HG02571 (cell line): ENCODE measurements at regions not wholly inside any gene's neighbourhood (a gene's known extent, or its start where the extent isn't known, plus 50 kb on each side); places are given as distances from the start of the nearest gene placed in this dataset.

Source experiments
- ATAC-seq: cut with Tn5 transposase; IDR thresholded peaks from one replicate; pipeline ENCODE4 v1.9.1; 2021; ENCODE audit warnings: mild to moderate bottlenecking, moderate library complexity; ENCODE audit not compliant: unreplicated experiment

DNA sequence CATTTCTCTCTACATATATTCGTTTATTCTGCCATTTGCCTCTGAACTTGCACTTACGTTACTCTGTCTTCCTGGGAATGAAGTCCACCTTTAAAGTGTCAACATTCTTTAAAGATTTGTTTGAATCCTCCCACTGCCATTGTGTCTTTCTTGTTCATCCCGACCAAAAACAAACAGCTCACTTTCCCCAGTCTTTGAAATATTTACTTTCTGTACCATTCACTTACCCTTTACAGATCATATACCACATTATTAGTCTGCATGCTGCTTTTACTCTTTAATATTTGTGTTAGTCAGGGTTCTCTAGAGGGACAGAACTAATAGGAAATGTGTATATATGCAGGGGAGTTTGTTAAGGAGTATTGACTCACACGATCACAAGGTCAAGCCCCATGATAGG lies 176.6 kb upstream of the STARD13 start:
- no peak for ATAC-seq

DNA sequence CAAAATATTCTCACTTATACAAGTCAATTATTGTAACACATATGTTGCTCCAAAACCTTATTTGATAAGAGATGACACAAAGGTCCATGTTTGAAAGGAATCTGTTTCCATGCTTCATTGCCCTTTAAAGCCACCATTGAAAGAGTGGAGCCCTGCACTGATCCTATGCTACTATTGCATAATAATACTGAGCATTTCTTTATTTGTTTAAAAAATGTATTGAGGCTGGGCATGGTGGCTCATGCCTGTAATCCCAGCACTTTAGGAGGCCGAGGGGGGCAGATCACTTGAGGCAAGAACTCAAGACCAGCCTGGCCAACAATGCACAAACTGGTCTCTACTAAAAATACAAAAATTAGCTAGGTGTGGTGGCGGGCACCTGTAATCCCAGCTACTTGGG lies 178.8 kb upstream of the STARD13 start:
- no peak for ATAC-seq

DNA sequence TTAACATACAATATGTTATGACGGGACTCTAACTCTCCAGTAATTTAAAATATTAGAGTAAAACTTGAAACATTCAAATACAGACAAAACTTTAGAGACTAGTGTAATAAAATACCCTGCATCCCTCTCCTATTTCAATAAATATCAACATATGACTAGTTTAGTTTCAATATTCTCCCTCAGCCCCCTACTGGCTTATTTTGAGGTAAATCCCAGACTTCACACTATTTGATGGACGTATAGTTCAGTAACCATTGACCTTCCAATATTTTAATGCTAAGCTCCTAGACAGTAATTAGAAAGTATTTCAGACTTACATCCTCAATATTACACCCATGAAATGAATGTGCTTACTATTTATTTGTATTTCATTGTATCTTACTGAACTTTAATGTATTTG lies 180.7 kb upstream of the STARD13 start:
- ATAC-seq: no peak

DNA sequence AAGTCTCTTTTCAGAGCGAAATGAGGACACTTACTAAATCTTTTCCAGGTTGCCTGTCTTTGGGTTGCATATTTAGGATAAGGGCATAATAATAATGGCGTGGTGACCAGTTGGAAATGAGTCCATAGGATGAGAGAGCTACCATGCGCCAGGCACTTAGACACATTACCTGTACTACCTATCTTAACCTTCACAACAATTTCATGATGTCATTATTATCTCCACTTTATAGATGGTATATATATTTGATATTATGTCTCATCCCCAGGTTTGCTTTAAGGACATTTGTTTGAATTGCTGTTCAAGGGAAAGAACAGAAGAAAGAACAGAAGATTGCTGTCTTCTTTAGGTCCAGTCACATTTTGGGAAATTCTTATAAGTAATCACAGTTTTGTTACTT lies 182.0 kb upstream of the STARD13 start:
- ATAC-seq: no peak

DNA sequence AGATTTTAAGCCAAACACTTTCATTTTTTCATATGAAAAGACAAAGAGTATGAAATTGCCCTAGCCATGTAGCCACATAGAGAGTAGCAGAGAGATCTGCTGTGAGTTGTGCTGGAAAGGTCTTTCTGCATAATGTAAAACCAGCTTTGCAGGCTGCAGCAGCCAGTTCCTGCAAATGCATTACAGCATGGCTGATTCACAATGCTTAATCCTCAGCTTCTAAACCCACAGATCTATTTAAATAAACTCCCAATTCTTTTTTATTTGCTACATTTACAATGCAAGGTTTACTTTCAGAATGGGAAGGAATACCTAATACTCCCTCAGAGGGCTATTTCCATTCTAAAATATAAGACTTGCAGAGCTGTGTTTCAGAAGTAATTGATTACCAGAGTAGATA lies 185.6 kb upstream of the STARD13 start:
- no peak for ATAC-seq

DNA sequence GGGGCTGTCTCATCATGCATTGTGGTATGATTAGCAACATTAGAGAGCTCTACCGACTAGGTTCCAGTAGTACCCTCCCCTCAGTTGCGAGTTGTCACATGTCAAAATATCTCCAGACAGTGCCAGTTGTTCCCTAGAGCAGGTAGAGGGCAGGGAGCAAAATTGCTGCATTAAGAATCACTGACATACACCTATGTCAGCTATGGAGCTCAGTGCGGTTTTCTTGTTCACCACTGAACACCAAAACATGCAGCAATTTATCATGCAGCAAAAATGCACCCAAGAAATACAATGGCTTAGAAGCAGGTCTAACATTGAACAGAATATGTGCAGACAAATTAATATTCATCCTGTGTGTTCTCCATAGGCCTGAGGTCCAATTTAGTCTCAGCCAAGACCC lies 186.9 kb upstream of the STARD13 start:
- no peak for ATAC-seq

DNA sequence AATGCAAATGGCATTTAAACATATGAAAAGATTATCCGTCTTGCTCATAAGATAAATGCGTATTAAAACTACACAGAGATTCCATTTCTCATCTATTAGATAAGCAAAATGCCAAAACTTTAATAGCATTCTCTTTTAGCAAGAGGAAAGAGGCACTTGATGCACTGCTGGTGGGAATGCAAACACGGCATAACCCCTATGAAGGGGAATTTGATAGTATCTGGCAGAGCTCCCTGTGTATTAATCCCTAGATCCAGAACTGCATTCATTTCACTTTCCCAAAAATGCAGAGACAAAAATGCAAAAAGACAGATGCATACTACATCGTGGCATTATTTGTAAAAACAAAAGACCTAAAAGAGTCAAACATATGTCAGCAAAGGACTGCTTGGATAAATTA lies 193.6 kb upstream of the STARD13 start:
- no peak for ATAC-seq

DNA sequence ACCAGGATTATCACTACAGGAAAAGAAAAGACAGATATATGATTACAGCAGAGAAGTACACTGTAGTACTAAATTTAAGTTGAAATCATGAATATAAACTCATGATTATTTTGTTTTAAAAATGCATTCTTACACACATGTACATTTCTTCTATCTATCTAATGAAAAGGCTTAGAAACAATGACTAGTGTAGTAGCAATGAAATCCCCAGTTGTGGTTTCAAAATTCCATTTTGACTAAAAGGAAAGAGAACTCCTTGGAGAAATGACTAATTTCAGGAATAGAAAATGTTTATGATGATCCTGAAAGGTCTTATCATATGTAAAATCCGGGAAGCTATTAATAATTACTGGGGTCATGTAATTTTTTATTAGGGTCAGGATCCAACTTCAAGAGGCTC lies 195.0 kb upstream of the STARD13 start:
- ATAC-seq: no peak

DNA sequence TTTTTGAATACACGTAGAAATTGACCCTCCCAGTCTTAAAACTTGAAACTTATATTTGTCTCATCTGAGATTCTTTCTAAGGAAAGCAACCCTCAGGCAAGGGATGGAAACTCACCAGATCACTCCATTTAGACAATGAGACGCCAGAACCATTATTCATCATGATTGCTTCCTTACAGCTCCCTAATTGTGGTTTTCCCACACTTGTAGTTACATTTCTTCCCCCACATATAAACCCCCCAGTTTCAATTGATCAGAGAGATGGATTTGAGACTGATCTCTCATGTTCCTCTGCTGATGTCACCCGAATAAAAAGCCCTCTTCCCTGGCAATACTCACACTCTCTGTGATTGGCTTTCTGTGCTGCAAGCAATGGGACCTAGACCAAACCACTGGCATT lies 197.9 kb upstream of the STARD13 start:
- ATAC-seq: no peak

DNA sequence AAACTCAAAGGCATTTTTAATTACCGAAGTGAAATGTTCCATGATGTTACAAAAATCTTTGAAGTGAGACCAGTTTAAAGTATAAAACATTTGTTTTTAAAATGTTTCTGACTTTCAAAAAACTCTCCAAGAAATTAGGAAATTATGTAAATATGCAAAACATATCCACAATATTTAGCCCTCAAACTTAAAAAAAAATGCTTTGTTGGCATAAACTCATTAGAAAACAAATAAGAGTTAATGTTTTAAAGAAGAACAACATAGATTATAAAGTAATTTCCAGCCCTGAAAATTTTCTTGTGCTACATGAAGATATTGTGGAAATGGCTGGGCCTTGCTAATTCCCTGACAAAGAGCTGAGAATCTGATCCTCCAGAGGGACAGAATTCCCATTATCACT lies 199.7 kb upstream of the STARD13 start:
- ATAC-seq: no peak

DNA sequence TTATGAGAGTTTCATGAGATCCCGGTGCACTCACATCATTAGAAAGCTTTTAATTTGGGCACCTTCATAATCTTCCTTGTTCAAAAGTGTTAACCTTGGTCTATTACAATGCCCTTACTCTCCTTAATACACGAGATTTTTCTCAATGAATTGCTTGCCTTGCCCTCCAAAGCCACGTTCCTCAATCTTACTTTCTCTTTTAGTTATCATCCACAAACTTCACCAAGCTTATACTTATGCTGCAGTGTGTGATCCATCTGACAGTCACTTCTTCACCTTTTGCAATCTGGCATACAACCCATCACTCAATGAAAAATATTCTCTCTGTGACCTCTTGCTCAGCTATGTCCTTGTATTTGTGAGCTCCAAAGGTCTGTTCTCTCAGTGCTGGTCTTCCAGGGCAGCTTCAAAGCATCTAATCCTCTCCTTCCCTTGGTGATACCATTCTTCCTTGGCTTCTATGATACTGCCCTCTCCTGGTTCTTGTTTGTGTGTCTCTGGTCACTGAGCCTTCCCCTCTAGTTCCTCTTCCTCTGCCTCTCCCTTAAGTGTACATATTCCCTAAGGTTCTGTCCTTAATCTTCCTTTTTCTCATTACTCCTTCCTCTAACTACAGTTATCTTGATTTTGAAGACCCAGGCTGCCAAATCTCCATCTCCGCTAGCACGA lies 202.2 kb upstream of the STARD13 start:
- no peak for ATAC-seq

DNA sequence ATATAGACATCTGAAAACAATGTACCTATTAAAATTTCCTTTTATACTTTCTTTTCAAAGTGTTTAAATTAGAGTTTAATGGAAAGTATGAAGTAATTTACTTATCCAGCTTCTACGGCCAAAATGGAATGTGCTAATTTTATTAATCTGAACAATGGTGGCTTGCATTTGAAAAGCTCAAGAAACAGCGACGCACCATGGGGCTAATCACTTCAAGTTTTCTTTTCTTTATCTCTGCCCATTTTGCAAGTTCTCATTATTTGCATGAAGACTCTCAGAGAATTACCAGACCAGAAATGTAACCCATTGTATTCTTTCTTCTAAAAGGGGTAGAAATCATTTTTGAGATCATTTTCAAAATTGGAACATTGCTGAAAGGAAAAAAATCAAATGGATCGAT lies 204.0 kb upstream of the STARD13 start:
- no peak for ATAC-seq

DNA sequence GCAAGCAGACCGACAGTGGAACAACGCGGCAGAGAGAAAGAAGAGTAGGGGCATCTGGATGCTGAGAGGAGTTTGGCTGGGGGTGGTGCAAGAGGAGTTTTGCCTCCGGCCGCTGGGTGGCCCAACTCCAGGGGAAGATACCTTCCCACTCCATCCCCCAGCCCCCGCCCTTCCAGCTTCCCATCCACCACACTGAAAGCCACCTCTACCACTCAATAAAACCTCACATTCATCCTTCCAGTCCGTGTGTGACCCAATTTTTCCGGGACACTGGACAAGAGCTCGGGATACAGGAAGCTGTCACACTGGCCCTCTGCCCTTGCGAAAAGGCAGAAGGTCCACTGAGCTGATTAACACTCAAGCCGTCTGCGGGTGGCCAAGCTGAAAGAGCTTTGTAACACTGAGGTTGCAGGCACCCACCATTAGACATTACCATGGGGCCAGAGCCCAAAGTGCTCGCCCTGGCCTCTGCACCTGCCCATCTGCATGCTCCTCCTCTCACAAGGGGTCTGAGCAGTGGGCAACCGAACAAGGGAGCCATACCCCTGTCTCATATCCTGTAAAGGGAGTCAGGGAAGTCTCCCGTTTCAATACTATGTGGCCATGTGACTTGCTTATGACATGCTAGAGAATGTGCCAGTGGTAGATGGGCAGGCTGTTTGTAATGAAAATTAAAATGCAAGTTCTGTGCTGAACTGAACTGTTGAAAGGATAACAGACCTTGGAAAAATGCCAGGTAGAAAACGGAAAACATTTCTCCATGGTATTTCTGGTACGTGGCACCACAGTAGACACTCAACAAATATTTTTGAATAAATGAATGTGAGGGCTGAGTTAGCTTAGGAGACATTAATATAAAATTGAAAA lies 205.1 kb upstream of the STARD13 start:
- no peak for ATAC-seq

DNA sequence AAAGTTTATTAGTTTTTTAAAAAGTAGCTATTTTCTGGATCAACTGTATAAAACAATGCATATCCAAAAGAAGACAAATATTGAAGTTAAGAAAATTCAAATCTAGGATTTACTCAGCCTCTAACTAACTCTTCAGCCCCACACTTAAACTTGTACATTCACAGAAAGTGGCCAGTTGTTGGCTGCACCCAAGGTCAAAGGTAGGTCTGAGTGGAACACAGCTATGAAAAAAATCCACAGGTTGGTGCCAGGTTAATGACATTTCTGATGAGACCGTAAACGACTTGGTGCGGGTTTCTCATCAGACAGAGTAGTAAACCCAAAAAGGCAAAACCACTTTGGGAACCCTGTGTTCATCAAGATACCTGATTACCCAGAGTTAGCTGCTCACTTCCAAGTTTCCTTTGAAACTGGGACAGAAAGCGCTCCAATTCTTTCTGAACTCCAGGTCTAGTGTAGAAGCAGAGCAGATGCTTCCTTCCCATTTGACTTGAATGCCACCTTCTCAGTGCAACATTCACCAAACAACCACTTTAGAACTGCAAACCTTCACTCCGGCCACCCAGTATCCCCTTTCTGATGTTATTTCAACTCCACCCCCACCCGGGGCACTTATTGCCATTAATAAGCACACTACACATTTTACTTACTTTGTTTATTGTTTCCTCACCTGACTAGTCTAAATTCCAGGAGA lies 208.3 kb upstream of the STARD13 start:
- ATAC-seq: no peak

DNA sequence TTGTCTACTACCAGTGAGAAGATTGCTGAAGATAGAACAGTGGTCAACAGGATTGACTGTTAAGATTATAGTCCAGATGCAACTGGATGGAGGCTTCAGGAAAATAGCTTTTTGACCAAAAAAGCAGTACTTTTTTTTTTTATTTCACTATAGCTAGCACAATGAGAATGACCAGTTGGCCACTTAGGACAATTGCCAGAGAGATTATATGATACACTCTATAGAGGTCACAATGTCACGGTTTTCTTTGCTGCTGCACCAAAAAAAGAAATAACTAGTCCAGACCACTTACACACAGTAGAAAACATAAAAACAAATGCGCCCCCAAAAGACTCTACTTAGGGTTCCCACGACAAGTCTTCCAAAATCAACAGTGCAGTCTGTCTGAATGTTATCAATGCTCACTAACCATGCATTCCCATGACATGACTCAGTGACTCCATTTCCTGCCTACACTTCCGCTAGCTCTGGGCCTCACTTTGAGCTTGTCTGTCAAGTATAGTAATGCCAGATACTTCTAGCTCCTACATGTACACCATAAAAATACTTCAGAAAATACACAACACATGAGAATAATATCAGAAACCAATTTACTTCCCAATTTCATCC lies 209.1 kb upstream of the STARD13 start:
- ATAC-seq: no peak

DNA sequence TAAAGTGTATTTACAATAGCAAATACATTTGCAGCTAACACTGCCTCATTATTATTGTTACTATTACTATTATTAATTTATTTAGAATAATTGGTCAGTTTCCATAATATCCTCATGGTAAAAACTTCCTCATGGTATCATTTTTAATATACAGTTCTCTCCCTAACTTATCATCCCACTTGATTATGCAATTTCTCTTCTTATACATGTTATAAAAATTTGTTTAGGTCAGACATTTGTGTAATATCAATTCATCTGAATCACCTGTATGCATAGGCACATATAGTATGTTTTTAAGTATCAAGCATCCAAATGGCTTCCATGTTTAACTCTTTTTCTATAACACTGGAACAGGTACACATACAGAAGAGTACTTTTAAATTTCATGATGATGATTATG lies 210.8 kb upstream of the STARD13 start:
- ATAC-seq: no peak

DNA sequence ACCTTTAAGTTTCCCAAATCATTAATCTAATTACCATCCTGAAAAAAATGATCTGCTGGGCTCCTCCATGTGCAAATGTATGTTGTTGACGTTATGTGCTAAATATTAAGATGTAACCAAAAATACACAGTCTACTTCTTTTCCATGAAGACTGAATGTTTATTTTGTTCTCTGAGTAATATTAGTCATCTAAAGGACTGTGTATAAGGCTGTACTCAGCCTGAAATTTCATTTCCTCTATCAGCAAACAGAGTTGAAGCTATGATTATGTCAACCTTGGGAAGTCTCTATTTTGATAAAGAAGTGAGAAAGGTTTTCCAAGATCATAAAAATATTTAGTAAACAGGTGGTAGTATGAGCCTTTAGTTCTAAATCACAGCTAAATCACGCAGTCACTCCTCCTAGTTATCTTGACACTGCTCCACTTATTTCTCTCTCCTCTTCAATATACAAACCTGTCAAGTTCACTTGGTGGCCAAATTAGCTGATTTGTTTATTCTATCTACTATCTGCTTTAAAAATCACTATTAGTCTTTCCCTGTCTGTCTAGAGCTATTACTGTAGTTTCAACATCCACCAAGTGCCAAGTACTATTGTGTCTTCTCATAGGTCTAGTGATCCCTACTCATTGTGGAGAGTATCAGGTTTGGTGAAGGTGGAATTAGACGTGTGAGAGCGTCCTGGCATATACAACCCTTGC lies 211.7 kb upstream of the STARD13 start:
- ATAC-seq: no peak

DNA sequence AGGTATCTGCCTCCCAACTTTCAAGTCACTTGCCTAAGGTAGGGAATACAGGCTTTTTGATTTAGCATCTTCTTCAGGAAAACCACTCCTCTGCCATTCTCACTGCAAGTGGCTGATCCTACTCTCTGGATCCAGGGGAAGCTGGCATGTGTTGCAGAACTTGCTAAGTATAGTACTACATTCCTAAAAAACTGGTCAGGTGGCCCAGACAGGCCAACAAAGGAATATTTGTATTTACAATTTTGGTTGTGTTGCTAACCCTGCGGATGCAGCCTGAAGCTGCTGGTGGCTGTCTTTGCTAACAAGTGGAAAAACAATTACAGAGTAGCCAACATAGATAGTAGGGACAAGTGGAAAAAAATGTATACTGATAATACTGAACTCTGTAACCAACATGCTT lies 222.5 kb upstream of the STARD13 start:
- ATAC-seq: no peak

DNA sequence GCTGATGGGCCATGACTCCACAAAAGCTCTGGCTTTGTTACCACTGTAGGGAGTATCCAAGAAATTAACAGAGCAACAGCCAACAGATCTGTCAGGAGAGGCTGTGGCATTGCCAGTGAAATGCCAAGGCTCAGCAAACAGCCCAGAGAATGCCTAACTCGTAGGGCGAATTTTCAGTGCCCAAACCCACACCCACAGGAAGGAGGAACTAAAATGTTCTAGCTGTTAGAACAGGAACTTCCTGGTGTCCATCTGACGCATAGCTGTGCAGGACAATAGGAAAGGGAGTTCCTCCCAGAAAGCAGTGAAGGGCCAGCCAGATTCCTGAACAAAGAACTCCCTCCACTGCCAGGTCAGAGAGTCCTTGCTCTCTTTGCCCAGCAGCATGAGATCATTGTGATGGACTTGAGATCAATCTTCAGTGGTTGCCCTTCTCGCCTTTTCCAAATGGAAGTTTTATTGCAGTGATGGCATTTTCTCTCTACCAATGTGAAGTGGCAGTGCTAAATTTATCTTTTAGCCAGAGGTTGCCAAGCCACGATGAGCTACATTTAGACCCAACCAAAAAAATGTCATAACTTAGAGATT lies 224.2 kb upstream of the STARD13 start:
- no peak for ATAC-seq

DNA sequence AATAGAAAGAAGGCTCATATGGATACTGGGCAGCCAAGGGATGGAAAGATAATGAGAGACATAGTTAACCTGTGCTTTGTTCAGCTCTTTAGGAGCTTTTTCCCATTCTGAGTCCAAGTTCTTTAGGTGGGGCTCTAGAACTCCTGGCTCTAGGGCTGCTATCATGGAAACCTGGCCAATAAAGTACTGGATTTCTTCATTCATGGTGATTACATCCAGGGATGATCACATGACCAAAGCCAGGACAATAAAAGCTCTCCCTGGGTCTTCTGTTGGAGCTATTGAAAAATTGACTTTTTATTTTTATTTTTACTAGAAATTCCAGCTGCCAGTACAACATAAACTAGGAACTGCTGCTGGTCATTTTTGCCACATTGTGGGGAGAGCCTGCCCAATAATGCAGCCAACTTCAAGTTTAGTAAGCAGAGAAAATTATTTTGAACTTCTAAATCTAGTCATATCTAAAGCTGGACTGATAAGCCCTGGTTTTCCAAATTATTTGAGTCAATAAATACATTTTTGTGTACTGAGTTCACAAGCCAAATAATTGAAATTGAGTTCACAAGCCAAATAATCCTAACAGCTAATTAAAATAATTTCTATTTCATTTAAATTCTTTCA lies 224.9 kb upstream of the STARD13 start:
- ATAC-seq: no peak
